ENCODE measurements at regions not wholly inside any gene's neighbourhood (a gene's known extent, or its start where the extent isn't known, plus 50 kb on each side); places are given as distances from the start of the nearest gene placed in this dataset.
A peak's percentile ranks its signal among the peaks of the same experiment; 100 is the strongest.

- no peaks in the 10 kb centered on the region for H3K27me3 ChIP-seq (ENCODE audit: insufficient read depth, low read depth, low read length)
- no peak overlapping the region for H2AFZ ChIP-seq (ENCODE audit: low read depth, low read length)
- H3K36me3 ChIP-seq (ENCODE audit: insufficient read depth, low read length), result no peaks in the 10 kb centered on the region
- no peak overlapping the region for H3K4me2 ChIP-seq (ENCODE audit: low read length)
- H3K9me2 ChIP-seq (ENCODE audit: insufficient read depth, low read length), result no peaks in the 10 kb centered on the region
- H3K9ac ChIP-seq (ENCODE audit: low read length), result peak overlapping the region; percentile 35
- H3K4me3 ChIP-seq (ENCODE audit: low read length), result peak overlapping the region; percentile 29
- H3F3A ChIP-seq (ENCODE audit: insufficient read depth, low read length, poor library complexity, severe bottlenecking), result peaks cover 3% of the 10 kb centered on the region
- peaks cover under 1% of the 10 kb centered on the region for H3K9me3 ChIP-seq (ENCODE audit: low read length)
- TF ChIP-seq RAD21 (conservative IDR thresholded peaks at IDR 0.05), result no peak
- TF ChIP-seq SMC3 (conservative IDR thresholded peaks at IDR 0.05; ENCODE audit: poor library complexity), result no peak
- peak; percentile 71 for TF ChIP-seq EP300 (conservative IDR thresholded peaks at IDR 0.05; ENCODE audit: poor library complexity, severe bottlenecking)
- TF ChIP-seq MXI1 (conservative IDR thresholded peaks at IDR 0.05; ENCODE audit: poor library complexity, severe bottlenecking), result no peak
- TF ChIP-seq, protein P1, sequence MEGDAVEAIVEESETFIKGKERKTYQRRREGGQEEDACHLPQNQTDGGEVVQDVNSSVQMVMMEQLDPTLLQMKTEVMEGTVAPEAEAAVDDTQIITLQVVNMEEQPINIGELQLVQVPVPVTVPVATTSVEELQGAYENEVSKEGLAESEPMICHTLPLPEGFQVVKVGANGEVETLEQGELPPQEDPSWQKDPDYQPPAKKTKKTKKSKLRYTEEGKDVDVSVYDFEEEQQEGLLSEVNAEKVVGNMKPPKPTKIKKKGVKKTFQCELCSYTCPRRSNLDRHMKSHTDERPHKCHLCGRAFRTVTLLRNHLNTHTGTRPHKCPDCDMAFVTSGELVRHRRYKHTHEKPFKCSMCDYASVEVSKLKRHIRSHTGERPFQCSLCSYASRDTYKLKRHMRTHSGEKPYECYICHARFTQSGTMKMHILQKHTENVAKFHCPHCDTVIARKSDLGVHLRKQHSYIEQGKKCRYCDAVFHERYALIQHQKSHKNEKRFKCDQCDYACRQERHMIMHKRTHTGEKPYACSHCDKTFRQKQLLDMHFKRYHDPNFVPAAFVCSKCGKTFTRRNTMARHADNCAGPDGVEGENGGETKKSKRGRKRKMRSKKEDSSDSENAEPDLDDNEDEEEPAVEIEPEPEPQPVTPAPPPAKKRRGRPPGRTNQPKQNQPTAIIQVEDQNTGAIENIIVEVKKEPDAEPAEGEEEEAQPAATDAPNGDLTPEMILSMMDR (IDR thresholded peaks at IDR 0.05; ENCODE audit: poor library complexity, severe bottlenecking), result no peak
- TF ChIP-seq POLR2AphosphoS5 (IDR thresholded peaks at IDR 0.05), result peak; percentile 47
- no peak for TF ChIP-seq TAF1 (IDR thresholded peaks at IDR 0.05; ENCODE audit: low read depth)
- no peaks in the 10 kb centered on the region for H4K20me1 ChIP-seq (ENCODE audit: insufficient read depth)
- H3K79me2 ChIP-seq (replicated peaks; ENCODE audit: insufficient read depth, low read length), result no peaks in the 10 kb centered on the region
- H3K27ac ChIP-seq (ENCODE audit: low read length), result peak overlapping the region; percentile 78
Measured at GRCh38 chr6:91221072-91221720, 634.3 kb upstream of the MAP3K7 start.

DNA sequence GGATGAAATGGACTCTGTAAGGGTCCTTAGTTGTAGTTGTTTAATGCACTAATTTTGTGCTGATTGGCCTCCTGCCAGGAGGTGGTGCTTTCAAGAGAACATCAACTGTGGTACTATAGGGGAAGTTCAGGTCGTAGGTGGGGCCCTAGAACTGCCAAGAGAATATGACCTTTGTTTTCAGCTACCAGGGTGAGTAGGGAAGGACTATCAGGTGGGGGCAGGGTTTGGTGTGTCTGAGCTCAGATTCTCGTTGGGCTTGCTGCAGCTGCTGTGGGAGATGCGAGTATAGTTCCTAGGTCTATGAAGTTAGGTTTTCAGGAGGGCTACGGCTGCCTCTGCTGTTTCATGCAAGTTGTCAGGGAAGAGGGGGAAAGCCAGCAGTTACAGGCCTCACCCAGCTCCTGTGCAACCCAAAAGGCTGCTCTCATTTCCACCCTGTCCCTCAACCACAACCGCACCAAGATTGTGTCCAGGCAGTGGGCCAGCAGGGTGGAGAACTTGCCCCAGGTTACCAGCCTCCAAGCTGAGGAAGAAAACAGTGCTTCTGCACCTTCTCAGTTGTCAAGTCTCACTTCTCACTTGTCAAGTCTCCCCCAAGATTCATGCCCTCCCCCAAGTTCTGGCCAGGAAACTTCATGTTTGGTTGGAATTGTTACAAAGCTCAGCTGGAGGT, 626.5 kb upstream of the MAP3K7 start:
- H3K36me3 ChIP-seq (ENCODE audit: insufficient read depth, low read length), result no peaks in the 10 kb centered on the region
- no peak for TF ChIP-seq REST (IDR thresholded peaks at IDR 0.05; ENCODE audit: borderline replicate concordance)
- TF ChIP-seq EZH2 (IDR thresholded peaks at IDR 0.05; ENCODE audit: borderline replicate concordance, insufficient read depth, low read length, poor library complexity, severe bottlenecking), result no peak
- TF ChIP-seq EP300 (conservative IDR thresholded peaks at IDR 0.05; ENCODE audit: poor library complexity, severe bottlenecking), result no peak
- no peak for TF ChIP-seq SMC3 (conservative IDR thresholded peaks at IDR 0.05; ENCODE audit: poor library complexity)
- no peak for TF ChIP-seq POLR2AphosphoS5 (IDR thresholded peaks at IDR 0.05)
- TF ChIP-seq RAD21 (conservative IDR thresholded peaks at IDR 0.05), result no peak
- no peak for TF ChIP-seq TAF1 (IDR thresholded peaks at IDR 0.05; ENCODE audit: low read depth)
- no peak for TF ChIP-seq MXI1 (conservative IDR thresholded peaks at IDR 0.05; ENCODE audit: poor library complexity, severe bottlenecking)
- TF ChIP-seq, protein P1 (IDR thresholded peaks at IDR 0.05; ENCODE audit: poor library complexity, severe bottlenecking), result no peak

More for the DNA sequence above, 626.5 kb upstream of the MAP3K7 start:
- Histone ChIP-seq H3K27me3 (ENCODE audit: insufficient read depth, low read depth, low read length) (no peaks in the 10 kb centered on the region), H3K9ac (ENCODE audit: low read length) (no peak overlapping the region), H2AFZ (ENCODE audit: low read depth, low read length) (no peak overlapping the region), H3K9me2 (ENCODE audit: insufficient read depth, low read length) (no peaks in the 10 kb centered on the region), H4K20me1 (ENCODE audit: insufficient read depth) (no peaks in the 10 kb centered on the region), H3K9me3 (ENCODE audit: low read length) (peaks cover 7% of the 10 kb centered on the region), H3F3A (ENCODE audit: insufficient read depth, low read length, poor library complexity, severe bottlenecking) (no peaks in the 10 kb centered on the region), H3K4me3 (ENCODE audit: low read length) (no peak overlapping the region), H3K79me2 (replicated peaks; ENCODE audit: insufficient read depth, low read length) (no peaks in the 10 kb centered on the region), H3K4me2 (ENCODE audit: low read length) (no peak overlapping the region), H3K27ac (ENCODE audit: low read length) (no peak overlapping the region)
